SK-N-SH treated with all-trans-retinoic acid at 6 μM for 48 hours (cell line): ENCODE measurements at regions not wholly inside any gene's neighbourhood (a gene's known extent, or its start where the extent isn't known, plus 50 kb on each side); places are given as distances from the start of the nearest gene placed in this dataset.

Experiments used
- ATAC-seq: fragments of 200-7000 bp; cut with Tn5 transposase; 3 replicates; pipeline ENCODE4 v1.9.1; 2020; ENCODE audit warnings: mild to moderate bottlenecking, moderate library complexity
- CSDC2 ChIP-seq: fragments of 250-450 bp; sonication (Bioruptor Pico); IDR thresholded peaks from 2 replicates; pipeline ENCODE4 v1.5.0; 2020; ENCODE audit warnings: mild to moderate bottlenecking, moderate library complexity
- CSRNP3 ChIP-seq: fragments of 250-450 bp; sonication (Bioruptor Pico); IDR thresholded peaks from 2 replicates; pipeline ENCODE4 v1.5.1; 2021; ENCODE audit warnings: mild to moderate bottlenecking, moderate library complexity
- ESRRG ChIP-seq: fragments of 250-450 bp; sonication (Bioruptor Pico); IDR thresholded peaks from 2 replicates; pipeline ENCODE4 v1.6.1; 2021; ENCODE audit warnings: mild to moderate bottlenecking
- GLIS3 ChIP-seq: fragments of 250-450 bp; sonication (Bioruptor Pico); IDR thresholded peaks from 2 replicates; pipeline ENCODE4 v1.5.0; 2020; ENCODE audit warnings: mild to moderate bottlenecking, moderate library complexity
- ISL1 ChIP-seq: fragments of 250-450 bp; sonication (Bioruptor Pico); IDR thresholded peaks from 2 replicates; pipeline ENCODE4 v2.1.2; 2022; ENCODE audit warnings: mild to moderate bottlenecking, moderate library complexity
- OSR1 ChIP-seq: fragments of 250-450 bp; sonication (Bioruptor Pico); IDR thresholded peaks from 2 replicates; pipeline ENCODE4 v1.8.0; 2022; ENCODE audit warnings: moderate library complexity, mild to moderate bottlenecking, inconsistent platforms
- PATZ1 ChIP-seq: fragments of 250-450 bp; sonication (Bioruptor Pico); IDR thresholded peaks from 2 replicates; pipeline ENCODE4 v1.8.0; 2020; ENCODE audit warnings: mild to moderate bottlenecking, moderate library complexity, borderline replicate concordance
- PPARA ChIP-seq: fragments of 250-450 bp; sonication (Bioruptor Pico); IDR thresholded peaks from 2 replicates; pipeline ENCODE4 v1.5.0; 2020; ENCODE audit warnings: mild to moderate bottlenecking, borderline replicate concordance
- SNAI2 ChIP-seq: fragments of 250-450 bp; sonication (Bioruptor Pico); IDR thresholded peaks from 2 replicates; pipeline ENCODE4 v1.5.0; 2020; ENCODE audit warnings: mild to moderate bottlenecking, moderate library complexity
- TOX ChIP-seq: fragments of 250-450 bp; sonication (Bioruptor Pico); IDR thresholded peaks from 2 replicates; pipeline ENCODE4 v1.8.0; 2021; ENCODE audit warnings: mild to moderate bottlenecking, moderate library complexity, borderline replicate concordance
- ZC3H10 ChIP-seq: fragments of 250-450 bp; sonication (Bioruptor Pico); IDR thresholded peaks from 2 replicates; pipeline ENCODE4 v1.5.1; 2021; ENCODE audit warnings: mild to moderate bottlenecking, moderate library complexity
- ZFP3 ChIP-seq: fragments of 250-450 bp; sonication (Bioruptor Pico); IDR thresholded peaks from 2 replicates; pipeline ENCODE4 v1.5.0; 2020; ENCODE audit warnings: mild to moderate bottlenecking, moderate library complexity
- ZFP30 ChIP-seq: fragments of 450-650 bp; formaldehyde crosslinking; IDR thresholded peaks from 2 replicates; pipeline ENCODE4 v1.5.0; 2022; ENCODE audit warnings: mild to moderate bottlenecking, moderate library complexity
- ZNF565 ChIP-seq: fragments of 450-650 bp; formaldehyde crosslinking; conservative IDR thresholded peaks from 2 replicates; pipeline ENCODE4 v1.5.0; 2020; ENCODE audit warnings: low read depth, mild to moderate bottlenecking, moderate library complexity
- ZNF70 ChIP-seq: fragments of 450-650 bp; formaldehyde crosslinking; IDR thresholded peaks from 2 replicates; pipeline ENCODE4 v1.5.0; 2020; ENCODE audit warnings: mild to moderate bottlenecking, moderate library complexity
- ZNF8 ChIP-seq: fragments of 450-650 bp; formaldehyde crosslinking; IDR thresholded peaks from 2 replicates; pipeline ENCODE4 v1.5.0; 2020; ENCODE audit warnings: mild to moderate bottlenecking, moderate library complexity
- TF ChIP-seq, protein P1 (sequence below): fragments of 250-450 bp; sonication (Bioruptor Pico); IDR thresholded peaks from 2 replicates; pipeline ENCODE4 v1.5.1; 2020; ENCODE audit warnings: low read depth, mild to moderate bottlenecking, moderate library complexity
- TF ChIP-seq, protein P2 (sequence below): fragments of 250-450 bp; sonication (Bioruptor Pico); IDR thresholded peaks from 2 replicates; pipeline ENCODE4 v1.8.0; 2021; ENCODE audit warnings: low read depth, mild to moderate bottlenecking, moderate library complexity, borderline replicate concordance

DNA sequence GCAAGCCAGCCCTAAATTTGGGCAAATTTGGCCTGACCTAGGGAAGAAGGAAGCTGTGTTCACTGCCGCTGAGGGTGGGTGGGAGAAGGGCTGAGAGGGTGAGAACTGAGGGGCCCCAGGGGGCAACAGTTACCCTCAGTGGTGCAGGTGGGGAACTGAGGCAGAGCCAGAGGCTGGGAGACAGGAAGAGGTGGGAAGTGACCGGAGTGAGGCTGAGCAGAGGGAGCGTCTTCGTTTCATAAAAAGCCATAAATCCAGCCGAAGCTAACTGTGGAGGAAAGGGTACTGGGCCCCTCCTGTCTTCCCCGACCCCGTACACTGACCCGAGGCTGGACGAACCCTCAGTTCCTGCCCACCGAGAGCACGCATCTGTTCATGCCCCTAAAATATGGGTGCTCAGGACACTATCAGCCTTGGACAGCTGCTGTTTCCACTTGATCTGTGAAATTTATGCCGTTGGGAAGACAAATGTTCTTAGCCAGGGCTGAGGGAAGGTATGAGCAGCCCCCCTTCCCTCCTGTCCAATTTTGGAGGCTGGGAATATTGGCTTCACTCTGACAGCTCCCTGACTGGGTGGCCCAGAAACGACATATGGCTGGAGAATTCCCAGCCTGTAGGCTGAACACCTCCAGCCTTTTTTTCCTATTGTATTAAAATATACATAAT, 116.5 kb downstream of the KIF26A start:
- ATAC-seq = no peak
- no peak for TF ChIP-seq GLIS3 (CRISPR knock-in tag)
- TF ChIP-seq ISL1 = no peak
- TF ChIP-seq ZFP3 (CRISPR knock-in tag) = no peak
- no peak for TF ChIP-seq CSRNP3
- no peak for TF ChIP-seq SNAI2 (CRISPR knock-in tag)
- TF ChIP-seq ZNF70 (CRISPR knock-in tag) = no peak
- TF ChIP-seq, protein P1, sequence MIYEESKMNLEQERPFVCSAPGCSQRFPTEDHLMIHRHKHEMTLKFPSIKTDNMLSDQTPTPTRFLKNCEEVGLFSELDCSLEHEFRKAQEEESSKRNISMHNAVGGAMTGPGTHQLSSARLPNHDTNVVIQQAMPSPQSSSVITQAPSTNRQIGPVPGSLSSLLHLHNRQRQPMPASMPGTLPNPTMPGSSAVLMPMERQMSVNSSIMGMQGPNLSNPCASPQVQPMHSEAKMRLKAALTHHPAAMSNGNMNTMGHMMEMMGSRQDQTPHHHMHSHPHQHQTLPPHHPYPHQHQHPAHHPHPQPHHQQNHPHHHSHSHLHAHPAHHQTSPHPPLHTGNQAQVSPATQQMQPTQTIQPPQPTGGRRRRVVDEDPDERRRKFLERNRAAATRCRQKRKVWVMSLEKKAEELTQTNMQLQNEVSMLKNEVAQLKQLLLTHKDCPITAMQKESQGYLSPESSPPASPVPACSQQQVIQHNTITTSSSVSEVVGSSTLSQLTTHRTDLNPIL (CRISPR knock-in tag) = no peak
- no peak for TF ChIP-seq PPARA (CRISPR knock-in tag)
- TF ChIP-seq OSR1 (CRISPR knock-in tag) = no peak
- TF ChIP-seq, protein P2, sequence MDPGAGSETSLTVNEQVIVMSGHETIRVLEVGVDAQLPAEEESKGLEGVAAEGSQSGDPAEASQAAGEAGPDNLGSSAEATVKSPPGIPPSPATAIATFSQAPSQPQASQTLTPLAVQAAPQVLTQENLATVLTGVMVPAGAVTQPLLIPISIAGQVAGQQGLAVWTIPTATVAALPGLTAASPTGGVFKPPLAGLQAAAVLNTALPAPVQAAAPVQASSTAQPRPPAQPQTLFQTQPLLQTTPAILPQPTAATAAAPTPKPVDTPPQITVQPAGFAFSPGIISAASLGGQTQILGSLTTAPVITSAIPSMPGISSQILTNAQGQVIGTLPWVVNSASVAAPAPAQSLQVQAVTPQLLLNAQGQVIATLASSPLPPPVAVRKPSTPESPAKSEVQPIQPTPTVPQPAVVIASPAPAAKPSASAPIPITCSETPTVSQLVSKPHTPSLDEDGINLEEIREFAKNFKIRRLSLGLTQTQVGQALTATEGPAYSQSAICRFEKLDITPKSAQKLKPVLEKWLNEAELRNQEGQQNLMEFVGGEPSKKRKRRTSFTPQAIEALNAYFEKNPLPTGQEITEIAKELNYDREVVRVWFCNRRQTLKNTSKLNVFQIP (CRISPR knock-in tag) = no peak

GRCh38 chr14:104256025-104256424, 117.6 kb downstream of the KIF26A start:
- TF ChIP-seq TOX (CRISPR knock-in tag) = no peak
- TF ChIP-seq, protein P1 (CRISPR knock-in tag) = no peak
- TF ChIP-seq CSRNP3 = no peak
- TF ChIP-seq ZNF70 (CRISPR knock-in tag) = no peak
- no peak for TF ChIP-seq ZNF565 (CRISPR knock-in tag)
- no peak for TF ChIP-seq ZC3H10 (CRISPR knock-in tag)
- no peak for TF ChIP-seq ESRRG (CRISPR knock-in tag)
- TF ChIP-seq, protein P2 (CRISPR knock-in tag) = no peak
- TF ChIP-seq CSDC2 (CRISPR knock-in tag) = no peak
- no peak for TF ChIP-seq PPARA (CRISPR knock-in tag)
- TF ChIP-seq GLIS3 (CRISPR knock-in tag) = no peak
- no peak for TF ChIP-seq ISL1
- no peak for TF ChIP-seq ZNF8 (CRISPR knock-in tag)
- ATAC-seq = no peak

DNA sequence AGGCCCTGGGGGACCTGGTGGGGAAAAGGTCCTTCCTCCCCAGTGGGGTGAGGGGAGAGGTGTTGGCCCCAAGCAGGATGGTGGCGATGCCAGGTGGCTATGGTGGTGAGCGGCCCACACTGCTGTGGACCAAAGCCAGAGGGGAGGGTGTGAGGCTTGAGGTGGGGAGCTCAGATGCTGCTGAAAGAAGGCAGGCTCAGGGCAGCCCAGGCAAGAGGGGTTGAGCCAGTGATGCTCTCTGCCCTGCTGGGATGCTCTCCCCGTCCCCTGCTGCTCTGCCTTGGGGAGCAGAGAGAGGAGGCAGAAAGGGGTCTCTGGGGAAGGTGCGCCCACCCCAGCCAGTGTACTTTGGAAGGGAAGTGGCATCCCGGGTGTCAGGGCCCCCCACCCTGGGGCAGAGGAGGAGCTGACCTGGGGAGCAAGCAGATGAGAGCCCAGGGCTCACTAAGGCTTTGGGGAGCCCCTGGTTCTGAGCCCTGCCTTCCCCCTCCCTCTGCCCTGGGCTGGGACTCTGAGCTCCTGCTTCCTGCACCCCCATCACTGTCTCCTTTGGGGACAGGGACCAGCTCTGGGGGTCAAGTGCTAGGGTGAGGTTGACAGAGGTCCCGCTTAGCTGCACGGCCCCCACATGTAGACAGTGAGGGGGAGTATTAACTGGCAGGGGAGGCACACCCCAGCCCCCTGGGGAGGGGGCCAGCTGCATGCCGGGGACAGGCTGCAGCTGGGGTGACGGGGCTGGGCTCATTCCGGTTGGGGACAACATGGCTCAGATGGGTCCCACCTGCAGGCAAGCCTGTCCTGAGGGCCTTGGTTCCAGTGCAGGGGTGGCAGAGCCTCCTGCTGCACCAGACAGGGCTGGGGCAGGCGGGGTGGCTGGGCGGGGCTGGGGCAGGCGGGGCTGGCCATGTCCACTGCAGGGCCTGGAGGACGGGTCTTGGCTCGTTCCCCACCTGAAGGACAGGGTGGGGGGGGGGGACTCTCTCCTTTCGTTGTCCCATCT, 124.4 kb downstream of the KIF26A start:
- no peak for ATAC-seq
- no peak for TF ChIP-seq TOX (CRISPR knock-in tag)
- no peak for TF ChIP-seq ZNF70 (CRISPR knock-in tag)
- TF ChIP-seq CSRNP3 = no peak
- no peak for TF ChIP-seq PATZ1
- TF ChIP-seq ISL1 = no peak
- no peak for TF ChIP-seq ESRRG (CRISPR knock-in tag)
- no peak for TF ChIP-seq ZFP30 (CRISPR knock-in tag)
